ENCODE measurements at regions not wholly inside any gene's neighbourhood (a gene's known extent, or its start where the extent isn't known, plus 50 kb on each side); places are given as distances from the start of the nearest gene placed in this dataset.

DNA sequence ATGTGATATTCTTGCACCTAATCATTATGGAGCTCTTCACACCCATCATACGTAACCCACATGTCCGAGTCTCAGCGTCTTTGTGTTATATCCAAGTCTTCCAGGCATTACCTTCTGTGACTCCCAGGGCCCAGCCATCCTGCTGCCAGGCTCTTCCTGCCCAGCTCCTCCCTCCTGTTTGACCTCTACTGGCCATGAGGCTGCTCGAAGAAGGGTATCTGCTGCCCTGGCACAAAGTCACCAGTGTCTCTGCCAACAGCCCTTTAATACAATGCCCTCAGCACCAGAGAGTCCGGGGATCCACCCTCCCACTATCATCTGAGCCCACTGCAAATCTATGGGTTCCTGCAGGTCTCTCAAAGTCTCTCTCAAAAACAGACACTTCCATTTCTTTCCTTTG, 65.3 kb upstream of the WAC start:
- no peak for TF ChIP-seq GATA3 (IDR thresholded peaks at IDR 0.05; ENCODE audit: low read depth, low read length)
- TF ChIP-seq GATA2 (IDR thresholded peaks at IDR 0.05; ENCODE audit: low read depth, low read length), result no peak

Measured in SH-SY5Y (cell line).